ENCODE measurements at regions not wholly inside any gene's neighbourhood (a gene's known extent, or its start where the extent isn't known, plus 50 kb on each side); places are given as distances from the start of the nearest gene placed in this dataset.
"Not testable (repeated sequence)": the region's sequence is repeated elsewhere in the genome, so short reads cannot be mapped to it uniquely, and the experiment has no call there.

DNA sequence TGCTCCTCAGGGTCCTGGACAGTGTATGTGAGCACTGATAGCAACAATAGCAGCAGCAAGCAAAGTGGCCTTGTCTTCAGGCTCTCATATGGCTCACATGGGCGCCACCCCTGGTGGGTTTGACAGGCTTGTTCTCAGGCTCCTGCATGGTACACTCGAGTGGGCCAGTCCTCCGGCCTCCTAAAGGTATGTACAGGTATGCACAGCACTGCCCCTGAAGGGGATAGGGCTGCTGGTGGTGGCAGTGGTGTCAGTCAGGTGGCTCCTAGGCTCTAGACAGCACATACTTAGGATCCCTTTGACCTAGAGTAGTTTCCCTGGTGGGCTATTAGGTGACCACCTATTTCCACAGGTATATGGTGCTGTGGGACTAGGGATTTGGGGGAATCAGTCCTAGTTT lies 79.8 kb downstream of the LGALS9B start:
- DNase-seq (ENCODE audit: low spot score): not testable (repeated sequence)

DNA sequence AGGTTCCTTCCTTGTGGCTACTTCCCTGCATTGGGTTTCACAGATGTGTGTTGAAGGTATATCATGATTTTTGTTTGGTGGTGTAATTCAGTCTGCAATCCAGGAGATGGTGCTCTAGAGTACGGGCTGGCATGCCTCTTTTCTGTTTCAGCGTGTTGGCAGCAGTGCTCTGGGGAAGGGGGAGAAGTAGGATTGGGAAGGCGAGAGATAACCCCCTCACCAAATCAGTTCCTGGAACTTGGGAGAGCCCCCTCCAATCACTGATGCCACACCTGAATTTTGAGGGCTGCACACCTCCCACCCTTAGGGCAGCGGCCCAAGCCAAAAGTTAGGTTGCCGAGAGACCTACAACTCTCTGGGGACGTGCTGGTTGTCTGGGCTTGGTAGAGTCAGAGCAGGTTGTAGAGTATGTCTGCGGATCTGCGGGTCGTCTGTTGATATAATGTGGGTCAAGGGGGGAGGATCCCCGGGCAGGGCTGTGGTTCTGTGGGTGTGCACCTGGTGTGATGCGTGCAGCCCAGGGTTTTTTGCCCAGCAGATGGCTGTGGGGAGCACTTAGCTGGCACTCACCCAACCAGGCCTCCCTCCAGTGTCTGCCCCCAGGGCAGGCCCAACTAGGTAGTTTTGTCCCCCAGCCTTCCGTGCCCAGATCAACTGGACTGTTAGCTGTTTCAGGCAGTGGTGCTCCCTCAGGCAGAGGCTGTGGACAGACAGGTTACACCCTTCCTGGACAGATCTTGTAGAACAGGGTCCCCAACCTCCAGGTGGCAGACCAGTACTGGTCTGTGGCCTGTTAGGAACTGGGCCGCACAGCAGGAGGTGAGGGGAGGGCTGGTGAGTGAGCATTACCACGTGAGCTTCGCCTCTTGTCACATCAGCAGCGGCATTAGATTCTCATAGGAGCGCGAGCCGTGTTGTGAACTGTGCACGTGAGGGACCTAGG lies 85.7 kb downstream of the LGALS9B start:
- DNase-seq (ENCODE audit: low spot score): not testable (repeated sequence)

DNA sequence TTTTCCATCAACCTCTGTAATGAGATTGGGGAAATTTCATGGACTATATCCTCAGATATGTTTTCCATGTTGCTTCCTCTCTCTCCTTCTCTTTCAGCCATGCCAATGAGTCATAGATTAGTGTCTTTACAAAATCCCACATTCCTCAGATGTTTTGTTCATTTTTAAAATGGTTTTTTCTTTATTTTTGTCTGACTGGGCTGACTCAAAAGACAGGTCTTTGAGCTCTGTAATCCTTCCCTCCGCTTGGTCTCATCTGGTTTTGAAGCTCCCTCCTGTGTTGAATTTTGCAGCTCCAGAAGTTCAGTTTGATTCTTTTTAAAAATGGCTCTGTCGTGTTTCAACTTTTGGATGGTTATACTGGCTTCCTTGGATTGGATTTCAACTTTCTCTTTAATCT lies 86.7 kb downstream of the LGALS9B start:
- DNase-seq (ENCODE audit: low spot score): not testable (repeated sequence)

DNA sequence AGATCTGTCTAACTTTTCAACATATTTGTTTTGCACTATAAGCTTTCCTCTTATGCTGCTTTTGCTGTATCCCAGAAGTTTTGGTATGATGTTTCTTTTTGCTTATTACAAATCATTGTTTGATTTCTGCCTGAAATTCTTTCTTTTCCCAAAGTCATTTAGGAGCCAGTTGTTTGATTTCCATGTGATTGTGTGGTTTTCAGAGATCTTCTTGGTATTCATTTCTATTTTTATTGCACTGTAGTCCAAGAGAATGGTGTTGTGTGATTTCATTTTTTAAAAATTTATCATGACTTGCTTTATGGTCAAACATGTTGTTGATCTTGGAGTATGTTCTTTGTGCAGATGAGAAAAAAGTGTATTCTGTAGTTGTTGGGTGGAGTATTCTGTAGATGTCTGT lies 88.1 kb downstream of the LGALS9B start:
- DNase-seq (ENCODE audit: low spot score): not testable (repeated sequence)

DNA sequence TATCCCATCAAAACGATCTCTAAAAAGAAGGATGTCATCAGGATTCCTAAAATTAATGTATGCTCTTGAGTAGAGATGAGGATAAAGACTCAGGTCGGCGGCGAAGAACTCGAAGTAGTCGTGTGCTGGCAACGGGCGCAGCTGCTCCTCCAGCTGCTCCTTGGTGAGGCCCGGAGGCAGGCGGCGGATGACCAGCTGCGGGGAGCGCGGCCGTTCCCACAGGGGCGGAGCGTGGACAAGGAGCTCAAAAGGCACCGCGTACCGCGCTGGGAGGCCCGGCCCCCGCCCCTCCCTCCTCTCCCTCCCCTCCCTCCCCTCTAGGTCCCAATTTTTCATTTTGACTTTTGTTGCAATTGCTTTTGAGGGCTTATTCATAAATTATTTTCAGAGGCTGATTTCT lies 90.7 kb downstream of the LGALS9B start:
- peak; percentile 46 for DNase-seq (ENCODE audit: low spot score)

DNA sequence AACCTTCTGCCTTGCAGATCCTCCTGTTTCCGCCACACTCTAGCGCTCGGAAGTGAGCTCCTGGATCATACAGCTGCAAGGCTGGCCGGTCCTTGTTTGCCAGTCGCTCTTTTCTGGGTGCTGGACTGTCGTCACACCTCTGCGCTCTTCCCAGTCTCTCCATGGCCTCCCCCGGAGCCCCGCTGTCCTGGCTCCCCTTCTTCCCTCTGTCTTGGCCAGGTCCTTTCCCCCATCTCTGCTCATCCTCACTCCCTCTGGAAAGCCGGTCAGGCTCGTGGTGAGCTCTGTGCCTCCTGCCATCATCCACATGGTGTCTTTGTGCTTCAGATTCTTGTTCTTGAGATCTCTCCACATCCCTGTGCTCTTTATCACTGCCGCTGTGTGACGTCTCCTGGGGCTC lies 91.6 kb downstream of the LGALS9B start:
- not testable (repeated sequence) for DNase-seq (ENCODE audit: low spot score)

Measured in left forelimb (tissue), 1 donor.